HG03575 (cell line): ENCODE measurements at regions not wholly inside any gene's neighbourhood (a gene's known extent, or its start where the extent isn't known, plus 50 kb on each side); places are given as distances from the start of the nearest gene placed in this dataset.

Experiments used
- ATAC-seq: cut with Tn5 transposase; IDR thresholded peaks from one replicate; pipeline ENCODE4 v1.9.1; 2021; ENCODE audit not compliant: unreplicated experiment, insufficient number of reproducible peaks, low FRiP score; ENCODE audit errors: extremely low read depth

DNA sequence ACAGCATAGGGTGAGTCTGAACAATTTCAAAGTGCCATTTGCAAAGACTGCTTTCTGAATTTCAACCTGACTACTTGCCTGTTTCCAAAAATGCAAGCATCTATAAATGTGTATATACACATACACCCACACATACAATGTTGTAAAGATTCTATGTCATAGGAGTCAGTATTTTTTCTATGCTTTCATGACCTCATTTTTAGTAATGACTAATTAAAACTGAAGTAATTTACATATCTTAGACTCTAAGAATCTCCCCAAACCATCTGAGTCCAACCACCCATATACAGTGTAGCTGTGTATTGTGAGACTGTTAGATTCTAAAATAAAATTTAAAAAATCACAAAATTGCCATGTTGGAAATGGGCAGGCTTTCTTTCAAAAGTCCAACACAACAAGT lies 162.0 kb upstream of the STK17B start:
- ATAC-seq = no peak

DNA sequence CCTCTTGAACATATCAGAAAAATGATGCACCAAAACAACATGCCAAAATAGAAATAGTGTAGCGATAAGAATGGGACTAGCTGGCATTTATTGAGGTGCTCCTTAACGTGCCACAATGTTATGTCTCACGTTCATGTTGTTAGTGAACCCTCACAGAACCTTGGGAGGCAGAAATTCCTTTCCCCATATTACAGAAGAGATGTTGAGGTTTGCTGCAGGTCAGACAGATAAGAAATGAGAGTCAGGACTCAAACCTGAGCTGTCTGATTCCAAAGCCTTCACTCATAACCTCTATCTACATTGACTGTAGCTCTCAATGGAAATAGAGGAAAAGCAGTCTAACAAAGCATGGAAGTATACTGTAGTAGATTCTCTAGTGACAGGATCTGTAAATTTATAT lies 163.3 kb upstream of the STK17B start:
- ATAC-seq = no peak

DNA sequence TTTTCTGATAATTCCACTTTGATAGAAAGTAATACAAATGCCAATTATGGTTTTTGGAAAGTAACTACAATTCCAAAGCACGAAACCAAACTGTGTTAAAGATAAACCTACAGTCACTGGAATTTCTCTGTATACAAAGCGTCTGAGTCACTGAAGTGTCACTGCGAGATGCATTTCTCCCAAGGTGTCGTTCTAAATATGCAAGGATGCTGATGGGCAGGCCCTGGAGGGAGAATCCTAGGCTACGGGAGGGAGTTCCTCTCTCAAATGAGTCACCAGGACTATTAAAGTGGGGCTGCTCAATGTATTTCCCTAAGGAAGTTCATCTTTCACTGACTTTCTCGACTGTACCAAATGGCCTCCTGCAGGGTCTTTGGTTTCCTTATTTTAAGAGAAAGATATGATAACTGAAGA lies 163.8 kb upstream of the STK17B start:
- no peak for ATAC-seq

DNA sequence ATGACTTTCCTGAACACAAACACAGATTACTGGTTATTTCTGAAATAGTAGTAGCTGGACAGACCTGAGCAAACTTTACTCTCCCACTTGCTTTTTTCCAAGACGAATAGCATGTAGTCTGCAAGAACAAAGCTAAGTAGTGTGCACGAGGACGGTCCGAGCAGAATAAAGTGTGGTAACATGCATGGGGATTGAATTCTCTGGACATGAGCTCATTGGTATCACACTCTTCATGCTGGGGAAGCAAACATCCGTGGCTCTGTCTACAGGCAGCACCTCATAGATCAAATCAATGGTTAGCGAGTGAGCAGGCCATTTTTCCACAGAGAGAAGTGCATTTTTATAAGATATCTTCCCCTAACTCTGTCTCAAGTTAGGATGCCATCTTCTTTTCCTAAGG lies 164.8 kb upstream of the STK17B start:
- ATAC-seq = no peak

DNA sequence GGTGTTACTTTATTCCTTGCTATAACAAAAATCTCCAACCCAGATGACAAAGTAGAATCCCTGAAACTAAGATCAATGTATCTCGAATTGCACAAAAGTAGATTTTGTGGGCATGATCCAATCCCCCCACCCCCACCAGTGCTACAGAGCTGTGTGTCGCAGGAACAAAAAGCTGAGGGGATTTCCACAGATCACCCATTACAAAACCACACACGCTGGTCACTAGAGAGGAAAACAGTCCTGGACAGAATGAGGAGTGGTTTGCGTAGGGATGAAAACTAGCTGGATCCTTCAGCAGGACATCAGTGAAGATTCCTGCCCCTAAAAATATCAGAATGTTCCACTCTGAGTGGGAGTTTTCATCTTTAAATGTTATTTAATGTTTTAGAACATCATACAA lies 165.3 kb upstream of the STK17B start:
- ATAC-seq = no peak

DNA sequence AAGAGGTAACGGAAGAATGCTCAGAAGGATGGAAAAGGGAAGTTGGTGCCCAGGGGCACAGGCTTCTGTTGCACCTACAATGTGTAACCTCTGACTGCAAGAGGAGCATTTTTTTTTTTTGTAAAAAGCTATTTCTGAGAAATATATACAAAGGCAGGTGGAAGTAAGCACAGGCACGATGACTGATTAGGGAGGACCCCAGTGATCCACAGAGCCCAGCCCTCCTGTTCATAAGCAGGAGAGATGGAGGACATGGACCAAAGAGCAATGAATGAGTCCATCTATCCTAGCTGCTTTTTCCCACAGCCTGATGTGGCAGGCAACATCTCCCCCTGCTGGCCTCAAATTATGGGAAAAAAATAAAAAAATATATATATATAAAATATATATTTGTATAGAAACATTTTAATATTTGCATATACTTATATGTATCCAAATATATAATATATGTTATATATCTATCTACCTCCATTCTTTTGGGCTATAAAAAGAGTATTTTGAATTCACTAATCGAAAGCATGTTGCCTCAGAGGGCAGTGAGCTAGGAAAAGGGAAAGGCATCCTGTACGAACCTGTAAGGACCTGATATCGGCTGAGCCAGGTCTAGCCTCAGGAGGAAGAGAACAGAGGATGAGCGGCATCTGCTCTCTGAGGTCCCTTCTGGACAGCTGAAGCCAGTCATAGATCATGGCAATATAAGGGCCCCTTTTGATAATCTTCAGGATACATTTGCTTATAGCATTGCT lies 166.0 kb upstream of the STK17B start:
- no peak for ATAC-seq

DNA sequence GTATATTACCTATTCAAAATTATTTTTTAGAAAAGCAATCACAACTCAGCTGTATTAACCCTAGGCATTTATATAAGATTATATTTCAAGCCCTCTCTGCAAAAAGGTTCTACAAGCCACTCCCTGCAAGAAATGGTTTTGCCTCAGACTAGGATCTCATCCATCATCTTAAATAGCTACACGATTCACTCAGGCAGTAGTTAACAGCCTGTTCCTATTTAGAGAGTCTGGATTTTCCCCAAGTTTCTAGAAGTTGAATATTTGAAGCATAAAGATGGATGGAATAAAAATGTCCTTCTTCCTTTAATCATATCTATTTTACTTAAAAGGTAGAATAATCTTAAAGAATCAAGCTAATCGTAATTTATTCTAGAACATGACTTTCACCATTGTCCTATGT lies 167.1 kb upstream of the STK17B start:
- no peak for ATAC-seq

DNA sequence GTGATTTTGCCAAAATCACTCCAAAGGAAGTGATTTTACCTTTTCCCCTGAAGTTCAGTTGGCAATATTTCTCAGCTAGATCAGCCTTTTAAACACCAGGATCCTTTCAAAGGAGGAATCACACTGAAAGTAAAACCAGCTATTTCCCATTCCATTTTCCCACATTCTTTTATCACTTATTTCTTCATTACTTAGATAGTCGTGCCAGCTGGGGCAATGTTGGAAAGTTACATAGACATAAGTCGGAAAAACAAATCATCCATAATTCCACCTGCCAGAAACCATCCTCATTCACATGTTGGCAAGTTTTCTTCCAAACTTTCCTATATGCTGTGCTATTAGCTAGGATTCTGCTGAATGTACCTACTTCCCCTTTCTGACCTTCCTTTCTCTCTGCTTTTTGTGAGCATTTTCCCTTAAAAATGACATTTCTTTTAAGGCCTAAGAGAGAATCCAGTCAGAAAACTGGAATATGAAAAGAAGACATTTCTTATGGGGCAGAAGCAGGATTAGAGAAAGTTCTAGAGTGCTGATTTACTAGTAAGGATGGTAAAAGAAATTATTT lies 170.0 kb upstream of the STK17B start:
- ATAC-seq = no peak

DNA sequence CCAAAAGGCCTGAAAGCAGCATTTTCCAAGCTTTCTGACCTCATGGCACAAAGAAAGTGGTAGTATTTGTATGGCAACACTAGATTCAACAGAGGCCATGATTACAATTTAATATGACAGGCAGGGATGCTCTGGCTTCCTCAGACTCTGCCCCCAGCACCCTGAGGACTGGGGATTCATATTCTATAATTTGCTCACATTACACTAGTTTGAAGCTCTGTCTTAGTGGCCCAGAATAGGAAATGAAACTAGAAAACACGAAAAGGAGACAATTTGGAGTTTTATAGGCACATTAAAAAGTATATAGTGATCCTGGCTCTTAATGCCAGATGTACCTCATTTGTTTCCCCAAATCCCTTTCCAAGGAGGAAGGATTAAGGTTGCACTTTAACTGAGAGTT lies 173.0 kb upstream of the STK17B start:
- ATAC-seq = no peak

DNA sequence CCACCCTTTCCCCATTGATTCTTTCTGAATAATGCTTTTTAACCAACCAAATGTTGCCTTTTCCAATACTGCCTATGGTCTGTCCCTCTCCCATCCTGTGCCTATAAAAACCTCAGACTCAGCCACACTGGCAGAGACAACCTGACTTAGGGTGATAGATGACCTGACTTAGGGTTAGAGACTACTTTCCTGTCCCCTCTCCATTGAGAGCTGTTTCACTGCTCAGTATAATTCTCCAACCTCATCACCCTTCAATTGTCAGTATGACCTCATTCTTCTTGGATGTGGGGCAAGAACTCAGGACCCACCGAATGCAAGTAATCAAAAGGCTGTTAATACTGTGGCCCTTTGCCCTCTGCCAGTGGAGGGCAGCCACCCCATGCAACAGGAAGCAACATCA lies 182.3 kb upstream of the STK17B start:
- no peak for ATAC-seq

DNA sequence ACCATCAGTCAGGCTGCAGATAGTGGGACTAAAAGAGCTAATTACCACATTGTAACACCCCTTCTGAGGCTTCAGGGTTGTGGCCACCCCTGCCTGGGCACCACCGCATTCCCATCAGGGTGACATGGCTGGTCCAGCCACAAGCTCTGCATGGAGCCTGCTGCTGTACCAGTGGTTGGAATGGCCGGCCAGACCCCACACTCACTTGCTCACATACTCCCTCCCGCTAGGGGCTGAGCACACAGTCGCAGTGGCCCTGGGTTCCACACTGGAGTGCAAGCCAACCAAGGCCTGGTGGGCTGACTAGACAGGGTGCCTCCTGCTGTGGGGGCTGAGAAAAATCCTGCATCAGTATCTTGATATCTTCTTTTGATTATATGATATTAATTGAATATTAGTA lies 182.8 kb upstream of the STK17B start:
- ATAC-seq = no peak

DNA sequence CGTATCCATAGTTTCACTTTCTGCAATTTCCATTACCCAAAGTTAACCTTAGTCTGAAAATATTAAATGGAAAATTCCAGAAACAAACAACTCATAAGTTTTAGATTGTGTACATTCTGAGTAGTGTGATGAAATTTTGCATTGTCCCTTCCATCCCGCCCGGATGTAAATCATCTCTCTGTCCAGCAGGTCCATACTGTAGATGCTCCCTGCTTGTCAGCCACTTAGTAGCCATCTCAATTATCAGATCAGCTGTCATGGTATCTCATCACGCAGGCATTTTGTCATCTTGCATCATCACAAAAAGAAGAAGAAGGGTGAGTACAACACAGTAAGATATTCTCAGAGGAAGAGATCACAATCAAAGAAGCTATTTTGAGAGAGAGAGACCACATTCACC lies 185.0 kb upstream of the STK17B start:
- no peak for ATAC-seq

DNA sequence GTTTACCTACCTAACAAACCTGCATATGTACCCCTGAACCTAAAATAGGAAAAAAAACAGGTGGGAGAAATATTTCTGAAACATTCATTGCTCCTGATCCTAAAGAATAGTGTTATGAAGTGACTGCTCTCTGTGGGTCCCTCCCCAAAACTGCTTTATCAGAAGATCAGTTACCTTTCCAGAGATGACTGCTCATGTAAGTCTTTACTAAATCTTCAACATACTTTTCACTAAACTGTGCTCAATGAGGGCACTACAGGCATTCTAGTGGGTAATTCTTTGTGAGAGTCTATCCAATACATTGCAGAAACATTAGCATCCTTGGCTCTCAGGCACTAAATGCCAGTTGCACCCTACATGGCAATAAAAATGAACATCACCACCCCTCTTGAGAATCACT lies 189.3 kb upstream of the STK17B start:
- no peak for ATAC-seq

DNA sequence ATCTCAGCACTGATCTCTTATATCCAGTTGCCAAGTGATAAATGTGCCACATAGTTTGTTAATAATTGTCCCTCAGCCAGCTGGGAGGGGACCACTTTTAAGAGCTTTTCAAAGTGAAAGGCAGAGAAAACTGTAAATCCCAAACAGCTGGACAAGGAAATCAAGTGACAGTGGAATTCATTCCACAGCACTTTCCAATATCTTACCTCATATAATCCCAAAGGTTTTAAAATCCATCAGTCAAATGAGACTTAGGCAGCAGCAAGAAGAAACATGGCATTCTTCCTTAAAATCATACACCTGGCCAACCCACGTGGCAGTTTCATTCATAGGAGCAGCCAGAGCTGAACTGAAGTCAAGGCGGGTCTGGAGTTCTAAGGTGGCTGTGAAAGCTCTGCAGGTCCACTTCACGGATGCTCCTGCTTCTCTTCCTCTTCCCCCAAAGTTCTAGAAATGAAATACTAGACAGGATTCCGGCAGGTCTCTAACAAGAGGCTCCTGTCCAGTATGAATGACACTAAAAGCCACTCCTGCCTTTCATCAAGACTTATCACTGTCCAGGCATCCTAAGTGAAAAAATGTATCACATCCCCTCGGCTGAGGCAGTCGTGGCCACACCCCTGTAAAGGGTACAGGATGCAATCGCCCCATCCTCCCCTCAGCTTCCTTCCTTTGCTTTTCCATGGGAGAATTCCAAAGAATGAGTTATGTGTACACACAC lies 190.4 kb upstream of the STK17B start:
- ATAC-seq = no peak

DNA sequence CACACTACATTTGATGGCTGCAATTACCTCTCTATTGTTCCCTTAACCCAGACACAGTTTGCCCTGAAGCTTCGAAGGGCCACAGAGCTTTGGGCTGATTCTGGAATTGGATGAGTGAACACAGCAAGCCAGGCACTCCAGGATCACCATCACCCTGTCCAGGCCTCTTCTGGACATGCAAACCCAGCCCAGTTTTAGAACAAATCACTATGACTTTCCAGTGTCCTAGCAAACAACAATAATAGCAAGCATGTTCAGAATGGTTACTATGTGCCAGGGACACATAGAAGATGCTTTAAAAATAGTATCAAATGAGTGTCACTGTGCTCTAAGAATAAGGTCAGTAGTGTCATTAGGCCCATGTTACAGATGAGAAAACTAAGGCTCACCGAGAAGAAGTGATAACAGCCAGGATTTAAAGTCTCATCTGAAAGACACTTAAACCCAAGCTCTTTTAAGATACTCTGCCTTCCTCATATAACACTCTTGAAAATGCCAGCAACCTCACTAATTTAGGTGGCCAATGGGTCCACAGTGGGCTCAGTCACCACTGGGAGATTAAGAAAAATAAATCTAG lies 191.7 kb upstream of the STK17B start:
- ATAC-seq = no peak

DNA sequence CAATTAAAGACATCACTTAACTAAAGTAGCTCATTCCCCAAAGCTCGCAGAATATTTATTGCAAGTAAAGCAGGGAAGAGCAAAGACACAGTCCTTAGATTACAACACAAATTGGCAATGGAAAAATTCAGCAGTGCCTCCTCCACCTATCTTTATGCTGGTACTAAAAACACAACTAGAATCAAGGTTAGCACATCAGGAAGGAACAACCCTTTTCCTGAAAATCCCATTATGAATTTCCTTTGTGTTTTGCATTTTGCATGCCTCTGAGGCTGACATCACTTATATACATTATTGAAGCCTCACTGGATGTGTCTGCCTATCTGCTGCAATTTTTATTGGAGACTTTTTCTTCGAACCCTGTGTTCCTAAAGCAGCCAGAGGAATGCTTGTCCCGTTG lies 193.8 kb upstream of the STK17B start:
- no peak for ATAC-seq

DNA sequence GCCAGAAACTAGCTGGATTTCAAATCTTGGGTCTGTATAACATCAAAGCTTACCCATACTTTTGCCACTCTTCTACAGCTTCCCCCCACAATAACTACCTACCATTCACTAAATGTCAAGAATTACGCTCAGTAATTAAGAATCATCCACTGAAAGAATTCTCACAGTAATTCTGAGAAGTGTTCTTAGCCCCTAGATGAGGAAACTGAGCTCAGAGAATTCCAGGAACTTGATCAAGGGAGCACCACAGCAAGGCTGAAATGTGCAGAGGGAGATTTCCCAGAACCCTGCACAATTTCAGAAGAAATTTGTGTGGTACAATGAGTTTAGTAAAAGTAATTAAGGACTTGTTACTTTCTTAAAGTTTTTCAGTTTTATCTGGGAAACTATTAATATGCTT lies 194.5 kb upstream of the STK17B start:
- no peak for ATAC-seq

DNA sequence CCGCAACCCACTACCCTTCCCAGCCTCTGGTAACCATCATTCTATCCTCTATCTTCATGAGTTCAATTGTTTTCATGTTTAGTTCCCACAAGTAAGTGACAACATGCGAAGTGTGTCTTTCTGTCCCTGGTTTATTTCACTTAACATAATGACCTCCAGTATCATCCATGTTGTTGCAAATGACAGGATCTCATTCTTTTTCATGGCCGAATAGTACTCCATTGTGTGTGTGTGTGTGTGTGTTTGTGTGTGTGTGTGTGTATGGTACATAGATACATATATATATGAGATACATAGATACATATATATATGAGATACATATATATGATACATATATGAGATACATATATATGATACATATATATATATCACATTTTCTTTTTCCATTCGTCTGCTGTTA lies 196.3 kb upstream of the STK17B start:
- no peak for ATAC-seq

DNA sequence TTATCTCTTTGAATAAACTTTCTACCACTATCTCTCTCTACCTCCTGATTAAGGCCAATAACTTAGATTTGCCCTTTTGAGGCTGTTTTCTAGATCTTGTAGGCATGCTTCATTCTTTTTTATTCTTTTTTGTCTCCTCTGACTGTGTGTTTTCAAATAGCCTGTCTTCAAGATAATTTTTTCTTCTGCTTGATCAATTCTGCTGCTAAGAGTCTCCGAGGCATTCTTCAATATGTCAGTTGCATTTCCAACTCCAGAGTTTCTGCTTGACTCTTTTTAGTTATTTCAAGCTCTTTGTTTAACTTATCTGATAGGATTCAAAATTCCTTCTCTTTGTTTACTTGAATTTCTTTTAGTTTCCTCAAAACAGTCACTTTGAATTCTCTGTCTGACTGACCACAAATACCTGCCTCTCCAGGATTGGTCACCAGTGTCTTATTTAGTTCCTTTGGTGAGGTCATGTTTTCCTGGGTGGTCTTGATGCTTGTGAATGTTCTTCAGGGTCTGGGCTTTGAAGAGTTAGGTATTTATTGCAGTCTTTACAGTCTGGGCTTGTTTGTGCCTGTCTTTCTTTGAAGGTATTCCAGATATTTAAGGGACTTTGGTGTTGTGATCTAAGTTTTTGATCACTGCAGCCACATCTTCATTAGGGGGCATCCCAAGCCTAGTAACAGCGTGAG lies 197.3 kb upstream of the STK17B start:
- ATAC-seq = no peak

DNA sequence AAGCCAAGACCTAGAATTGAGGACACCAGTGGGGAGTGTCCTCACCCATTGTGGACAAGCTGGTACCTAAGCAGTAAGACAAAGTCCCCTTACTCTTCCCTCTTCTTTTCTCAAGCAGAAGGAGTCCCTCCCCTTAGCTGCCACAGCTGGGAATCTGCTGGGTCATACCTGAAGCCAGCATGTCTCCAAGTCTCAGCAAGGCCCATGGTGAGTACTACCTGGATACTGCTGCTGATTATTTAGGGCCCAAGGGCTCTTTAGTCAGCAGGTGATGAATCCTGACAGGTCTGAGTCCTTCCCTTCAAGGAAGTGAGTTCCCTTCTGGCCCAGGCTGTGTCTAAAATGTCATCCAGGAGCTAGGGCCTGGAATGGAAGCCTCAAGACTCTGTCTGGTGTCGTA lies 198.6 kb upstream of the STK17B start:
- ATAC-seq = no peak
